Fibroblast of pulmonary artery (primary cell): ENCODE measurements at regions not wholly inside any gene's neighbourhood (a gene's known extent, or its start where the extent isn't known, plus 50 kb on each side); places are given as distances from the start of the nearest gene placed in this dataset.

Experiments
- DNase-seq: peaks from one replicate; pipeline ENCODE4 v3.0.0-alpha.2; 2010; ENCODE audit warnings: low read depth
- H3K4me3 ChIP-seq: replicated peaks from 2 replicates; pipeline ENCODE4 v1.5.1; 2011; ENCODE audit warnings: low read depth, mild to moderate bottlenecking, control low read depth, low read length, moderate library complexity
- TF ChIP-seq, protein P1 (sequence below): IDR thresholded peaks from 2 replicates; pipeline ENCODE4 v1.5.1; 2011; ENCODE audit warnings: mild to moderate bottlenecking, control low read depth, low read length, inconsistent platforms; ENCODE audit errors: missing control alignments

DNA sequence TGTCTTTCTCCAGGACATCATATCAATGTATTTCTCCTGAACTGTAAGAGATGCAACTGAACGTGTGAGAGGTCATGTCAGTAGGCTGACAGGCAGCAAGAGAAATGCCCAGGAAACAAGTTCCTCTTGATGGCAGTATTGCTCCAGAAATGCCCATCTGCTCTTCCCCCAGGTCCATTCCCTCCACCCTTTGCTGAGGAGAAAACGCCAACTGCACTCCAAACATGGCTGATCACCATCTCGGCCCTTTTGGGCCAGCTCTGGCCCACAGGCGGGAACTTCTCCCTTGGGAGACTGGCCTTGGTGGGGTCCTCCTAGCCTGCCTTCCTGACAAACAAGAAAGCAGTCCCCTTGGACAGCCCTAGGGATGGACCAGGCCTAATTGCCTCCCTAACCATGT lies 276.5 kb upstream of the AGTR2 start:
- TF ChIP-seq, protein P1, sequence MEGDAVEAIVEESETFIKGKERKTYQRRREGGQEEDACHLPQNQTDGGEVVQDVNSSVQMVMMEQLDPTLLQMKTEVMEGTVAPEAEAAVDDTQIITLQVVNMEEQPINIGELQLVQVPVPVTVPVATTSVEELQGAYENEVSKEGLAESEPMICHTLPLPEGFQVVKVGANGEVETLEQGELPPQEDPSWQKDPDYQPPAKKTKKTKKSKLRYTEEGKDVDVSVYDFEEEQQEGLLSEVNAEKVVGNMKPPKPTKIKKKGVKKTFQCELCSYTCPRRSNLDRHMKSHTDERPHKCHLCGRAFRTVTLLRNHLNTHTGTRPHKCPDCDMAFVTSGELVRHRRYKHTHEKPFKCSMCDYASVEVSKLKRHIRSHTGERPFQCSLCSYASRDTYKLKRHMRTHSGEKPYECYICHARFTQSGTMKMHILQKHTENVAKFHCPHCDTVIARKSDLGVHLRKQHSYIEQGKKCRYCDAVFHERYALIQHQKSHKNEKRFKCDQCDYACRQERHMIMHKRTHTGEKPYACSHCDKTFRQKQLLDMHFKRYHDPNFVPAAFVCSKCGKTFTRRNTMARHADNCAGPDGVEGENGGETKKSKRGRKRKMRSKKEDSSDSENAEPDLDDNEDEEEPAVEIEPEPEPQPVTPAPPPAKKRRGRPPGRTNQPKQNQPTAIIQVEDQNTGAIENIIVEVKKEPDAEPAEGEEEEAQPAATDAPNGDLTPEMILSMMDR: no peak
- H3K4me3 ChIP-seq: no peak overlapping the region
- DNase-seq: peak; percentile 7

DNA sequence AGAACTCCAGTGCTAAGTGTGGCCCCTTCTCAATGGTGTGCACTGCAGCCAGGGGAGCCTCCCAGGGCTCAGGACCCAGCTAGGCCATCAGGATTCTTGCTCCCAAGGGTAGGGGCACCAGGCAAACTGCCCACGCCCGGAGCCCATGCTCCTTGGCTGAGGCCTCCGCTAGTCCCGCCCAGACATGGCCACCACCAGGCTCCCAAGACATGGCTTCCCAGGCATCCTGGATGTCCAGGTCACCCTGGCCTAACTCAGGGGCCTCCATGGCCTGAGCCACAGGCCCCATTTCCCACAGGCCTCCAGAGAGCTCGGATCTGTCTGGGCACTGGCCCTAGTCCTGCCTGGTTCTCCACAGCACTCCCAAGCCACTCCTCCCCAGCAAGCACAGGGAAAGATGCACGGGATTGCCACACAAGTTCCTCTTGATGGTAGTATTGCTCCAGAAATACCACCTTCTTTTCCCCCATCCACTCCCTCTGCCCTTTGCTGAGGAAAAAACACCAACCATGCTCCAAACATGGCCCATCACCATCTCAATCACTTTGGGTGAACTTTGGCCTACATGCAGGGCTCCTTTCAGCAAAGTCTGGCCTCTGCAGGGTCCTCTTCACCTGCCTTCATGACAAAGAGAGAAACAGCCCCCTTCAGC lies 274.7 kb upstream of the AGTR2 start:
- TF ChIP-seq, protein P1: no peak
- DNase-seq: no peak
- H3K4me3 ChIP-seq: no peak overlapping the region

DNA sequence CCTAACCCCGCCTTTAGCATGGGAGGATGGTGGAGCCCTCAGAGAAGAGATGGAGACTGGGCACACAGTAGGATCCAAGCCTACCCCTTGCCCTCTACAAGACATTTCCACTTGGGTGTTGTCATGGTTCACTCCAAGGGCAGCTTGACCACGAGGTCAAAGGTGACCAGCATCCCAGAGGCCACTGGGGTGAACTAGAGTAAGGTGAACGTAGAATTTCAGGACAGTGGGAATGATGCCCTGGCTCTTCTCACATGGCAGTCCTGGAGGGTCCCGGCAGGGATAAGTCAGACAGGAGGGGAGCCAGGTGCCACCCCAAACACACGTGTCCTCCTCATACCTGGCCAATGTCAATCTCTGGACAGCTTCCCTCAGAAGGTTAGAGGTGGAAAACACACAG lies 274.2 kb upstream of the AGTR2 start:
- DNase-seq: no peak
- H3K4me3 ChIP-seq: no peak overlapping the region
- TF ChIP-seq, protein P1: no peak

DNA sequence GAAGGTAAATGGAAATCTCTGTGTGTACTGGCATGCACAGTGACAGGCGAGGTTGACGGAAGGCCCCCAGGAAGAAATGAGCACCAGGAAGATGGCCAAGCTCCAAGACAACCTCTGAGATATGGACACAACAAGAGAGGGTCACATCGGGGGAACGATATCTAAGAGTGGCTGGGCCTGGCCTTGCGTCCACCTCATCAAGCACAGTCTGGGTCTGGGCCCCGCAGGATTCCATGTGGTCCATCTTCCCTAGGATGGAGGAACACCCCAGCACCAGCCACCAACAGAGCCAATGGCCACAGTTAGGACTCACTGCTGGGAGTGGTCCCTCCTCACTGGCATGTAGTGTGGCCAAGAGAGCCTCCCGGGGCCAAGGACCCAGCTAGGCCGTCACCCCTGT lies 272.6 kb upstream of the AGTR2 start:
- no peak for DNase-seq
- TF ChIP-seq, protein P1: no peak
- H3K4me3 ChIP-seq: no peak overlapping the region

DNA sequence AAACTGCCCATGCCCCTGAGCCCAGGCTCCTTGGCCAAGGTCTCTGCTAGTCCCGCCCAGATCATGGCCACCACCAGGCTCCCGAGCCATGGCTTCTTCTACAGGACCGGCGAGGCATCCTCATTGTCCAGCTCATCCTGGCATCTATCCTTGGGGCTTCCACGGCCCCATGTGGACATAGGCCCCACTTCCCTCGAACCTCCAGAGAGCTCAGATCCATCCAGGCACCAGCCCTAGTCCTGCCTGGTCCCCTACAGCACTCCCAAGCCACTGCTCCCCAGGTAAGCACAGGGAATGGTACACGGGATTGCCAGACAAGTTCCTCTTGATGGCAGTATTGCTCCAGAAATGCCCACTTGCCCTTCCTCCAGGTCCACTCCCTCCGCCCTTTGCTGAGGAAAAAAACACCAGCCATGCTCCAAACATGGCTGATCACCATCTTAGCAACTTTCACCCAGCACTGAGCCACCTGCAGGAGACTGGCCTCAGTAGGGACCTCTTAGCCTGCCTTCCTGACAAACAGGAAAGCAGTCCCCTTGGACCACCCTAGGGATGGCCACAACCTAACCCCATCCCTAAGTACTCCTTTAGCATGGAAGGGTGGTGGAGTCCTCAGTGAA lies 272.1 kb upstream of the AGTR2 start:
- DNase-seq: no peak
- no peak overlapping the region for H3K4me3 ChIP-seq
- TF ChIP-seq, protein P1: no peak

DNA sequence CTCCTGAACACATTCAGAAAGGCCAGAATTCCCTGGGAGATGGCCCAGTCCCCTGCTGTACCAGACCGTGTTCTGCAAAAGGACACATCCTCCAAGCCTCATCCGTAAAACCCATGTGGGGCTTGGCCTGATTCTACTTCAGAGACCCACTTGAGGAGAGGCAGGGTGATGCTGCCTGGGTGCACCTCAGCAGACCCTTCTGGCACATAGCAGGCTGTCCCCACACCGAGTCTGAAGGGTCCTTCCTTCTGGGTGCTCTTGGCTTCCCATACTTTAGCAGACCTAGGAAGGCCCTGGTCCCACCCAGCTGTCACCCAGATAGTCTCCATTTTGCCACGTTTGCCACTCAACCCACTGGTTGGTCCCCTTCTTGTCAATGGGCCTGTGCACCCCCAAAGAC lies 270.1 kb upstream of the AGTR2 start:
- no peak for DNase-seq
- TF ChIP-seq, protein P1: no peak
- no peak overlapping the region for H3K4me3 ChIP-seq

DNA sequence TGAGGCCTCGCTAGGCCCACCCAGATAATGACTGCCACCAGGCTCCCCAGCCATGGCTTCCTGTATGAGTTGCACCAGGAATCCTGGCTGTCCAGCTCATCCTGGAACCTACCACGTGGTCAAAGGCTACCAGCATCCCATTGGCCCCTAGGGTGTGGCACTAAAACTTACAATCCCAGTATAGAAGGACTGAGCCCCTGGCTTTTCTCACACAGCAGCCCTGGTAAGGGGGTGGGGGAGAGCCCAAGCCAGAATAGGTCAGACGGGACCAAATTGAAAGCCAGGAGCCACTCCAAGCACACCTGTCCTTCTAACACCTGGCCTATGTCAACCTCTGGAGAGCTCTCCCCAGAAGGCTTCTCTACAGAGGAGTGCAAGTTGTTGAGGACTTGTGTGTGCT lies 269.3 kb upstream of the AGTR2 start:
- DNase-seq: no peak
- TF ChIP-seq, protein P1: no peak
- H3K4me3 ChIP-seq: no peak overlapping the region
